GM12891 (cell line): ENCODE measurements at regions not wholly inside any gene's neighbourhood (a gene's known extent, or its start where the extent isn't known, plus 50 kb on each side); places are given as distances from the start of the nearest gene placed in this dataset.

ENCODE experiments used
- POLR2A ChIP-seq: IDR thresholded peaks from 2 replicates; pipeline ENCODE4 v1.6.1; 2011; ENCODE audit warnings: low read depth, low read length, control low read depth
- POLR2AphosphoS5 ChIP-seq: IDR thresholded peaks from 2 replicates; pipeline ENCODE4 v1.6.1; 2011; ENCODE audit warnings: low read depth, low read length, control low read depth
- TAF1 ChIP-seq: IDR thresholded peaks from 2 replicates; pipeline ENCODE4 v1.6.1; 2011; ENCODE audit warnings: low read depth, low read length, control low read depth

- TF ChIP-seq POLR2A = no peak
- TF ChIP-seq TAF1 = no peak
- TF ChIP-seq POLR2AphosphoS5 = no peak
Measured at GRCh38 chrX:7983581-7983980, 56.4 kb upstream of the PNPLA4 start.
